Lower lobe of right lung (tissue), 2 donors: ENCODE measurements at regions not wholly inside any gene's neighbourhood (a gene's known extent, or its start where the extent isn't known, plus 50 kb on each side); places are given as distances from the start of the nearest gene placed in this dataset.
"Not testable (repeated sequence)": the region's sequence is repeated elsewhere in the genome, so short reads cannot be mapped to it uniquely, and the experiment has no call there.

Experiments used
- ATAC-seq, 2 donors: fragments of 200-7000 bp; cut with Tn5 transposase; one replicate each; pipeline ENCODE4 v1.9.1; 2020 to 2022; ENCODE audit warnings: mild to moderate bottlenecking in 2 of 2, moderate library complexity in 2 of 2
- DNase-seq: peaks from one replicate; pipeline ENCODE4 v3.0.0-alpha.2; 2020
- H3K27ac ChIP-seq: fragments of 200-600 bp; one replicate; pipeline ENCODE4 v1.8.0; 2022
- H3K27me3 ChIP-seq: fragments of 200-600 bp; one replicate; pipeline ENCODE4 v1.8.0; 2022; ENCODE audit warnings: low read depth
- H3K36me3 ChIP-seq: fragments of 200-600 bp; one replicate; pipeline ENCODE4 v1.8.0; 2022; ENCODE audit warnings: mild to moderate bottlenecking
- H3K4me1 ChIP-seq: fragments of 200-600 bp; one replicate; pipeline ENCODE4 v1.8.0; 2022
- H3K4me3 ChIP-seq: fragments of 200-600 bp; one replicate; pipeline ENCODE4 v1.8.0; 2022; ENCODE audit warnings: mild to moderate bottlenecking
- H3K9me3 ChIP-seq: fragments of 200-600 bp; one replicate; pipeline ENCODE4 v1.8.0; 2022
- intact Hi-C: fragments of 100-400 bp; cut with DNase I; formaldehyde crosslinking; loops from one replicate; pipeline ENCODE4 v1.11.0; 2022
- TF ChIP-seq, protein P1 (sequence below): fragments of 200-600 bp; IDR thresholded peaks from one replicate; pipeline ENCODE4 v1.8.0; 2022; ENCODE audit warnings: antibody characterized with exemption, mild to moderate bottlenecking
- donor health status: DM: no; HTN: yes; CAD: no; lungs with severe emphysema.

- H3K27ac ChIP-seq: no peak overlapping the region
- no peaks in the 10 kb centered on the region for H3K9me3 ChIP-seq
- TF ChIP-seq, protein P1, sequence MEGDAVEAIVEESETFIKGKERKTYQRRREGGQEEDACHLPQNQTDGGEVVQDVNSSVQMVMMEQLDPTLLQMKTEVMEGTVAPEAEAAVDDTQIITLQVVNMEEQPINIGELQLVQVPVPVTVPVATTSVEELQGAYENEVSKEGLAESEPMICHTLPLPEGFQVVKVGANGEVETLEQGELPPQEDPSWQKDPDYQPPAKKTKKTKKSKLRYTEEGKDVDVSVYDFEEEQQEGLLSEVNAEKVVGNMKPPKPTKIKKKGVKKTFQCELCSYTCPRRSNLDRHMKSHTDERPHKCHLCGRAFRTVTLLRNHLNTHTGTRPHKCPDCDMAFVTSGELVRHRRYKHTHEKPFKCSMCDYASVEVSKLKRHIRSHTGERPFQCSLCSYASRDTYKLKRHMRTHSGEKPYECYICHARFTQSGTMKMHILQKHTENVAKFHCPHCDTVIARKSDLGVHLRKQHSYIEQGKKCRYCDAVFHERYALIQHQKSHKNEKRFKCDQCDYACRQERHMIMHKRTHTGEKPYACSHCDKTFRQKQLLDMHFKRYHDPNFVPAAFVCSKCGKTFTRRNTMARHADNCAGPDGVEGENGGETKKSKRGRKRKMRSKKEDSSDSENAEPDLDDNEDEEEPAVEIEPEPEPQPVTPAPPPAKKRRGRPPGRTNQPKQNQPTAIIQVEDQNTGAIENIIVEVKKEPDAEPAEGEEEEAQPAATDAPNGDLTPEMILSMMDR: no peak
- intact Hi-C loops: no loop called here
- ATAC-seq: no peak
- no peaks in the 10 kb centered on the region for H3K27me3 ChIP-seq
- no peaks in the 10 kb centered on the region for H3K36me3 ChIP-seq
- DNase-seq: no peak
- no peak overlapping the region for H3K4me3 ChIP-seq
- H3K4me1 ChIP-seq: no peaks in the 10 kb centered on the region
These were observed 306.6 kb downstream of the SOX2 start for GRCh38 chr3:182018361-182018760.

DNA sequence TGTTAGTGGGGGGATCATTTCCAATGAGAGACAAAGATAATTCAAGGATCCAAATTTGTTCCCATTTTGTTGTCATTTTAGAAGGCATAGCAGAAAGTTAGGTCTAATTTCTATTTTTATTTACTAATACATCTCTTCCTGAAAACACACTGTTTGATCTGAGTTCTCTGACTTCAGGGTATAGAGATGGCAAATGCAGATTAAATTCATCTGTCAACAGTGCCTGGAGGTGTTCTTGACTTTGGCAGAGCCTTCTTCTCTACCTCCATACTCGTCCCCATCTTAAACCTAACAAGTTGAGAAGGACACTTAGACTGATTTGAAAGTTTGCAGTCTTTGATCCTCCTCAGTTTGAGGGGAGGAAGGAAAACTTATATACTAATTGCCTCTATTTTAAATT, 308.2 kb downstream of the SOX2 start:
- Histone ChIP-seq H3K27ac (no peak overlapping the region), H3K4me1 (no peaks in the 10 kb centered on the region), H3K36me3 (no peaks in the 10 kb centered on the region), H3K9me3 (no peaks in the 10 kb centered on the region), H3K4me3 (no peak overlapping the region), H3K27me3 (no peaks in the 10 kb centered on the region)
- TF ChIP-seq, protein P1: no peak
- no peak for ATAC-seq
- no peak for DNase-seq
- intact Hi-C loops: no loop called here

- Histone ChIP-seq H3K27ac (no peak overlapping the region), H3K27me3 (no peaks in the 10 kb centered on the region), H3K36me3 (no peaks in the 10 kb centered on the region), H3K4me3 (no peak overlapping the region), H3K4me1 (no peaks in the 10 kb centered on the region), H3K9me3 (no peaks in the 10 kb centered on the region)
- DNase-seq: no peak
- intact Hi-C loops: no loop called here
- TF ChIP-seq, protein P1: no peak
- ATAC-seq: no peak
These were observed 312.1 kb downstream of the SOX2 start for GRCh38 chr3:182023843-182024242.

GRCh38 chr3:182027366-182027765, 315.6 kb downstream of the SOX2 start:
- ATAC-seq (no peak), DNase-seq (no peak)
- H3K36me3 ChIP-seq: no peaks in the 10 kb centered on the region
- H3K9me3 ChIP-seq: no peaks in the 10 kb centered on the region
- H3K4me1 ChIP-seq: no peaks in the 10 kb centered on the region
- H3K4me3 ChIP-seq: no peak overlapping the region
- TF ChIP-seq, protein P1: no peak
- no peaks in the 10 kb centered on the region for H3K27me3 ChIP-seq
- intact Hi-C loops: no loop called here
- H3K27ac ChIP-seq: no peak overlapping the region

- ATAC-seq (no peak), DNase-seq (no peak)
These were observed 316.4 kb downstream of the SOX2 start for GRCh38 chr3:182028081-182028480.

GRCh38 chr3:182034231-182034630, 322.5 kb downstream of the SOX2 start:
- ATAC-seq, DNase-seq, intact Hi-C loops: not testable (repeated sequence)

More at GRCh38 chr3:182028081-182028480, 316.4 kb downstream of the SOX2 start:
- Histone ChIP-seq H3K4me1 (no peaks in the 10 kb centered on the region), H3K36me3 (no peaks in the 10 kb centered on the region), H3K27me3 (no peaks in the 10 kb centered on the region), H3K4me3 (no peak overlapping the region), H3K9me3 (no peaks in the 10 kb centered on the region), H3K27ac (no peak overlapping the region)
- TF ChIP-seq, protein P1: no peak
- intact Hi-C loops: no loop called here

More at GRCh38 chr3:182034231-182034630, 322.5 kb downstream of the SOX2 start:
- not testable (repeated sequence) for H3K36me3 ChIP-seq, H3K9me3 ChIP-seq, H3K27ac ChIP-seq, H3K4me1 ChIP-seq, H3K27me3 ChIP-seq, H3K4me3 ChIP-seq
